ENCODE measurements at regions not wholly inside any gene's neighbourhood (a gene's known extent, or its start where the extent isn't known, plus 50 kb on each side); places are given as distances from the start of the nearest gene placed in this dataset.

GRCh38 chr11:119896387-119897045 is 167.5 kb upstream of the NECTIN1 start:
- TF ChIP-seq CTCF (IDR thresholded peaks at IDR 0.05; ENCODE audit: low read depth, low read length, poor library complexity, severe bottlenecking) (no peak), EZH2phosphoT487 (IDR thresholded peaks at IDR 0.05; ENCODE audit: borderline replicate concordance, low read length) (no peak)
